GM20431 (cell line): ENCODE measurements at regions not wholly inside any gene's neighbourhood (a gene's known extent, or its start where the extent isn't known, plus 50 kb on each side); places are given as distances from the start of the nearest gene placed in this dataset.

ENCODE experiments used
- in situ Hi-C: fragments of 300-500 bp; cut with MseI, MboI; formaldehyde crosslinking; loops from one replicate; pipeline ENCODE4 v1.15.0; 2020; ENCODE audit warnings: low sequenced_read_pairs; ENCODE audit not compliant: unreplicated experiment

GRCh38 chr5:74280306-74280705 lies 360.2 kb downstream of the ENC1 start:
- in situ Hi-C loops: no loop called here

- in situ Hi-C loops: no loop called here
Measured at GRCh38 chr5:74279244-74279643, 361.3 kb downstream of the ENC1 start.

GRCh38 chr5:74277418-74277817 lies 363.1 kb downstream of the ENC1 start:
- in situ Hi-C loops: no loop called here

- in situ Hi-C loops: no loop called here
Measured at GRCh38 chr5:74275171-74275992, 365.1 kb downstream of the ENC1 start.

- in situ Hi-C loops: no loop called here
Measured at GRCh38 chr5:74274326-74274725, 366.2 kb downstream of the ENC1 start.

GRCh38 chr5:74272831-74273451 lies 367.6 kb downstream of the ENC1 start:
- in situ Hi-C loops: no loop called here

DNA sequence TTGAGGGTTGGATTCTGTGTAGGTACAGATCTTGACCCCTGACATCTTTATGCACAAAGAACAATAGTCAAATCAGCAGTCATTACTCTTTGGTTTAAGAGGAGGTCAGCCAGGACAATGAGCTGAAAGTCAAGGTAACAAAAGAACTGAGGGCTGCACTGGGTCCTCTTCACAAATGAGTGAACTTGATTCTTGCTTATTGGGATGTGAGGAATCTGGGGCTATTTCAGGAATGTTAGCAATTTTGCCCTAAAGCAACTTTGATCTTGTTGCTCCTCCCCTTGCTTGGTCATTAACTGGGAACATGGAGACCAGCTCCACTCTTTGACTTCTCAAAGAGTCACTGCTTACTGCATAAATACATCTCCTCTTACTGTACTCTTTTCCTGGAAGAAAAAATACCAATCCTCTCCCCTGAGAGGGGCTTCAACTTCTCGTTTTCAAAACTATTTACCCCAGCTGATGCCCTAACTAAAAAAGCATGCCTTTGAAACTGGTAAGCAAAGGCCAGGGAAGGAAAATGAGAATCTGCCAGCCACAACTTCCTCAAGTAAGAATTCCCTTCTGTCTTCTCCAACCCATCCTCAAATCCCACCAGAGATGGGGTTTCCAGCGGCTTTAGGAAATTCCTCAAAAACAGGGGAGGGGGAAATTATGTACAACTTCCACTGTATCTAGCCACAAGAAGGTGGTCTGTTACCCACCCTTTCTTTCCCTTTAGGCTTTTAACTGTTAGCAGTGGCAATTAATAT lies 368.3 kb downstream of the ENC1 start:
- in situ Hi-C loops: no loop called here

DNA sequence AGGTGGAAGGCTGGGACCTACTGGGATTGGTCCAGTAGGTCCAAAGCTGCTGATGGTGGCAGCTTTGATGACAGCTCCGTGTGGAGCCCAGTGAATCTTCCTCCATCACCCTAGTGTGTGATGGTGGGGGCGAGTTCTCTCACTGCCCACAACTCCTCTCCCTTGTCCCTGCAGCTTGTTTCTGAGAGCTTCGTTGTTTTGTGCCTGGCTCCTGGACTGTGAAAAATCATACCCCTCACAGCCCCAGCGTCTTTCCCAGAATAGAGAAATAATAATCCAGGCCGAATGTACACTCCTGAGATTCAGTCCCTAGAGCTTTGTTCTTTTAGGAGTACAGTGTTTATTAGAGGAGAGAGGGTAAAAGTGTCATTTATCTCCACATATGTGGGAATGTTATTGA lies 372.2 kb downstream of the ENC1 start:
- in situ Hi-C loops: no loop called here

- in situ Hi-C loops: no loop called here
Measured at GRCh38 chr5:74266836-74267235, 373.7 kb downstream of the ENC1 start.

DNA sequence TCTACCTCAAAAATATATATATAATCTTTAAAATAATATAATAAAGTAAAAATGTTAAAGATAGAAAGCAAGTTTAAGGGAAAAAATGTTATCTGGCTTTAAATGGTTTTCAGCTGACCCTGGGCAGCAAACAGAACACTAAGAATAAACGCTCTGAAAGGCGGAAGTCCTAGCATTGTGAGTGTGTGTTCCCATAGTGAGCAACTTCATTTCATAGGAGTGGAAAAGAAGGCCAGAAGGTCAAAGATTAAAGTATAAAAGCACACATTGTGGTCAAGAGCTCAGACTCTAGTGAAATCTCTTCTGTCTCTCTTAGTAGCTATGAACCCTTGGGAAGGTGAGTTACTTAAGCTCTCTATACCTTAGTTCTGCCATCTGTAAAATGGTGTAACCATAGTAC lies 374.4 kb downstream of the ENC1 start:
- in situ Hi-C loops: no loop called here

GRCh38 chr5:74262544-74263207 lies 377.9 kb downstream of the ENC1 start:
- in situ Hi-C loops: no loop called here

DNA sequence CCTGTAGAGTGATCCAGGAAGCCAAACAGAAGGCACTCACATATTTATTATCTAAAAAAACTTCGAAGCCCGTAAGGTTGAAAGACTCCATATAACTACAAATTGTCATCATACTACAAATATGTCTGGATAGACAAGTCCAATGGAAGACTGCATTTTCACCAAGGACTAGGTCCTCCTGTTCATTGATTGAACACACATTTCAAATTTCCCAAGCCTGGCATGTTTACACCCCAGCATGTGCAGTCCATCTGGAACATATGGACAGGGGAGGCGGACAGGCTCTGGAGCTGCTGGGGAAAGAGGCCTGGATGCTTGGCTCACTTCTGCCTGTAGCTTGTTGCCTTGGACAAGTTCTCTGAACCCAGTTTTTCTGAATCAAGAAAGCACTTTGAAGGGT lies 378.7 kb downstream of the ENC1 start:
- in situ Hi-C loops: no loop called here

GRCh38 chr5:74261421-74261820 lies 379.1 kb downstream of the ENC1 start:
- in situ Hi-C loops: no loop called here

DNA sequence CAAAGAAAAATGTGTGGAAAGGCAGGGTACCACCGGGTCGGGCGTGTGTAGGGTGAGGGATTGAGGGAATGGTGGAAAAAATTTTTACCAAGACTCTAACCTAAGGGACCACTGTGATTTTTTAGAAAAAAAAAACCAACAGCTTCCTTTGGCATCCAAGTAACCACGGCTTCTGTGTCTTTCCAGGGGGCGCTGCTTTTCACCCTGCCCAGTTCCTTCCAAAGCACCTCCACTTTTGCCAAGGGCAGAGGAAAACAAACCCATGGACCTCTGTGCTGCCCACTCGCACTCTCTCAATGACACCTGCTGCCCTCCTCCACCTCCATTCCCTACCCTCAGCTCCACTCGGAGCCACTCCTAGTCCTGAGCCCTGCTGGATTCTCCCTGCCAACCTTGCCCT lies 381.0 kb downstream of the ENC1 start:
- in situ Hi-C loops: no loop called here

- in situ Hi-C loops: no loop called here
Measured at GRCh38 chr5:74258314-74258665, 382.2 kb downstream of the ENC1 start.

DNA sequence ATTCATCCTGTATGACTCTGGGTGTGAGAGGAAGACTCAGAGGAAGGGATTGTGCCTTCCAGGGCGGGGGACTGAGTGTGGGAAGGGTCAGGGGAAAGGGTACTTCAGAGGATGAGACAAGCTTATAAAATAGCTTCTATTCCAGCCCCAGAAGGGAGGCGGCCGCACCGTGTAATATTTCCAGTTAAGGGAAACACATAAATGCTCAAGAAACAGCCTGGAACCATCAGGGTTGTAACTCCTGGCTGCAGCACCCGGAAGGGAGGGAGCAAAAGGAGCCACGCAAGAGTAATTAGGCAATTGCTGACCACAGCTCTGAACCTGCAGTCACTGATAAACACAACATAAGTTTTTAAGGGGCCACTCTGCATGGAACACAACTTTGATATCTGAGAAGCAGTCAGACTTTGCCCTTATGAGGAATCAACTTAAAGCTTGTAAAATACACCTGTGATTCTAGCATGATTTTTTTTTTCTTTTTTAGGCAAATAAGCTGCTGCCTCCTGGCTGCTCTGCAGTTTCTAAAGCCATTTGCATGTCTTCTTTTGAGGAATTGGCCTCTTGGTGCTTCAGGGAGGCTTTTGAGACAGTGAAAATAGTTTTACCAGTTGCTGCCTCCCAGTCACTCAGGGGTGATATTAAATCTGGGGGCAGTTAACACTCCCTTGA lies 382.7 kb downstream of the ENC1 start:
- in situ Hi-C loops: no loop called here

DNA sequence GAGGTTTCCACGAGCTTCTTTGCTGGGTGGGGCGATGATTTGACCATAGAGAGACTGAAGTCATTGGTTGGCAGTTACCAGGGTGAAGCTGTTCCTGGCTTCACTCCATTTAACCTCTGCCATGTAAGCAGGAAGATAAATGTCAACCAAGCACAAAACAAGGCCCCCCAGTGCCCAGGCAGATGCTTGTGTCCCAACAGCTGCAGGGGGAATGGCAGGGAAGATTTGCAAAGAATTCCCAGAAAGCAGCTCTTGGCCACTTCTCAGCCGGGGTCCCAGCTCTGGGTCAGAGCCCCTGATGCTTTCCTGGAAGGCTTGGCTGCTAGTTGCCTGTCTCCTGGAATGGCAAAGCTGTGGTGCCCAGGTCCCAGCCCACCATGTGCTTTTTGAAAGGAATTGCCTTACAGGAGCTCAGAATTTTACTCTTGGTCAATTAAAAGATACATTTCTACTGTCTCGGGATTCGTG lies 383.4 kb downstream of the ENC1 start:
- in situ Hi-C loops: no loop called here

DNA sequence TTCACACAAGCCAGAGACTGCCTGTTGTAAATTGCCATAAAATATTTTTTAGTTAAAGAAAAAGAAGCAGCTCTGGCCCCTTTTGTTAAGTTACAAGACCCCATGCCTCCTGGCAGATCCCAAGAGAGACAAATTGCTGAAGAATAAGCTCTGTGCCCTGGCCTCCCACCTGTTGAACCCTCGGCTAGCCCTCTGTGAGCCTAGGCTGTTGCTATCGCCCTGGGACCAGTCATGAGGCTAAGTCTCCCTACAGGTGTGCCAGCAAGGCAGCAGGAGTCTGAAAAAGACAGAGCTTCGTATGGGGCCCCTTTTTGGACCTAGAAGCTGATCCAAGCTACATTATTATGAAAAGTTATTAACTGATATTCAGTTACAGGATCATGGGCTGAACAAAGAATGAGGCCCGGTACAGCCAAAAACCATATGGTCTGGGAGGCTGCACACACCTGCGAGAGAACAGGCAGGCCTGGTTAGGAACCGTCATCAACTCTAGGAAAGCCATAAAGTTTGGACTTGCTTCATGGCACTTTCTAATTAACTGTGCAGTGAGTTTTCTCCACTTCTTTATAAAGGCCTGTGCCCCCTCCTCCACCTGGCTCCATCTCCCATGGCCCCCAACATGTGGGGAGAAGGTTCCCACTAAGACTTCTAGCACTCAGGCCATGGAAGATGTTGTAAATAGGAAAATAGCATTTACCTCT lies 384.7 kb downstream of the ENC1 start:
- in situ Hi-C loops: no loop called here

- in situ Hi-C loops: no loop called here
Measured at GRCh38 chr5:74254257-74254656, 386.3 kb downstream of the ENC1 start.
